ENCODE measurements at regions not wholly inside any gene's neighbourhood (a gene's known extent, or its start where the extent isn't known, plus 50 kb on each side); places are given as distances from the start of the nearest gene placed in this dataset.

DNA sequence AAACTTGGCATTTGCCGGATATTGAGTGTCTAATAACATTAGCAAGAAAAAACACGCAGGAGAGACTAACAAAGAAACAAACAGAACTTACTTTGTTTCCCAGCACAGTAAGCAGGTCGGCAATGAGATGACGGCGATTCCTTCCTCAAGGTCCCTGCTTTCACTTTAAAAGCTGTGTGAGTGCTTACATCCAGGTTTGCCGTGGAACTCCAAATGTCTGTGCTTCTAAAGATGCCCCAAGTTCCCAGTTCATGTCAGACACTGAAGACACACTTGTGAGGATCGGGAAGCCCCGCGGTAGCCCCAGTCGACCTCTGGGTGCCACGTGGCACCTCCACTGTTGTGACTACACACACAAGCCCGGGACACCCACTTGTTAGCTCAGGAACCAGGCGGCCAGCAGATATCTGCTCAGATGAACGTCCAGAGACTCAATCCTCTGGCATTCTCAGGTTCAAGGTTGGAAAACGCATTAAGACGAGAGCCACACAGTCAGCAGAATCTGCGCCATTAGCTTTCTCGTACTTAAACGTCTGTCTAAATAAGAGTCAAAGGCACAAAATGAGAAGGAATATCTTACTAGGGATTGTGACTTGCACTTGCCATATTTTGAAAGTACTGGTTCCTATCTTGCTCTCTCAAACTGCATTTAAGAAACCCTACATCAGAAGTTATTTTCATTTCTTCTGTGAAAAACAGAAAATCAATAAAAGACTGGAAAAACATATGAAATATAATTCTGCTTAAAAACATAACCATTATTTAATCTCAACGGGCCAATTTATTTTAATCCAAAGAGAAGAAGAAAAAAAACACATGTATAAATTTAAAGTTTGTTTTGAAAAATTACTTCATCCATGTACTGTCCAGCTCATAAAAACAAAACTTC, 207.6 kb upstream of the KLF14 start:
- TF ChIP-seq POLR2A (IDR thresholded peaks at IDR 0.05) = no peak
- TF ChIP-seq, protein P1, sequence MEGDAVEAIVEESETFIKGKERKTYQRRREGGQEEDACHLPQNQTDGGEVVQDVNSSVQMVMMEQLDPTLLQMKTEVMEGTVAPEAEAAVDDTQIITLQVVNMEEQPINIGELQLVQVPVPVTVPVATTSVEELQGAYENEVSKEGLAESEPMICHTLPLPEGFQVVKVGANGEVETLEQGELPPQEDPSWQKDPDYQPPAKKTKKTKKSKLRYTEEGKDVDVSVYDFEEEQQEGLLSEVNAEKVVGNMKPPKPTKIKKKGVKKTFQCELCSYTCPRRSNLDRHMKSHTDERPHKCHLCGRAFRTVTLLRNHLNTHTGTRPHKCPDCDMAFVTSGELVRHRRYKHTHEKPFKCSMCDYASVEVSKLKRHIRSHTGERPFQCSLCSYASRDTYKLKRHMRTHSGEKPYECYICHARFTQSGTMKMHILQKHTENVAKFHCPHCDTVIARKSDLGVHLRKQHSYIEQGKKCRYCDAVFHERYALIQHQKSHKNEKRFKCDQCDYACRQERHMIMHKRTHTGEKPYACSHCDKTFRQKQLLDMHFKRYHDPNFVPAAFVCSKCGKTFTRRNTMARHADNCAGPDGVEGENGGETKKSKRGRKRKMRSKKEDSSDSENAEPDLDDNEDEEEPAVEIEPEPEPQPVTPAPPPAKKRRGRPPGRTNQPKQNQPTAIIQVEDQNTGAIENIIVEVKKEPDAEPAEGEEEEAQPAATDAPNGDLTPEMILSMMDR (IDR thresholded peaks at IDR 0.05) = no peak
